GM23338 (cell line): ENCODE measurements at regions not wholly inside any gene's neighbourhood (a gene's known extent, or its start where the extent isn't known, plus 50 kb on each side); places are given as distances from the start of the nearest gene placed in this dataset.

Experiments used
- ZNF114 ChIP-seq: fragments of 250-450 bp; sonication (Bioruptor Pico); IDR thresholded peaks from 2 replicates; pipeline ENCODE4 v1.5.0; 2020; ENCODE audit warnings: mild to moderate bottlenecking, moderate library complexity
- TF ChIP-seq, protein P1 (sequence below): IDR thresholded peaks from one replicate; pipeline ENCODE4 v1.6.1; 2018; ENCODE audit warnings: antibody characterized with exemption; ENCODE audit not compliant: unreplicated experiment
- TF ChIP-seq, protein P2 (sequence below), 2 experiments: fragments of 200-600 bp in 1 of 2; sonication (generic) in 1 of 2; conservative IDR thresholded peaks; 2 replicates each; pipeline versions ENCODE4 v1.5.1 to v1.6.1; 2016 to 2017; ENCODE audit warnings: antibody characterized with exemption in 2 of 2, low read depth in 2 of 2, mild to moderate bottlenecking in 2 of 2, moderate library complexity in 1 of 2

DNA sequence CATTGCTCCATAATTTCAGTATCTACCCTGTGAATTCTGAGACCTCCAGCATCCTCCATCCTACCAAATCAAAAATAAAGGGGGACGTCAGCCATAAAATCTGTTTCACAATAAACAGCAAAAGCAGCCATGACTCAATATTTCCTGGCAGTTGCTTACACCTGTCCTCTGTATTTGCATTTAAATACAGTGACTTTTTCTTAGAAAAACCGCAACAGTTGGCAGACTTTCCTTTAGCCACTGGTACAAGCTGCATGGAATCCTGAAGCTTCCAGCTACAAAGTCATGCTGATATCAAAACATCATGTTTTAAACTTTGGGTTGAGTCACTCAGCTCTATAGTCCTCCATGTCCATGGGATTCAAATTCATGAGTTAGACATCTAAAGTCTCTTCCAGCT, 278.0 kb upstream of the KAZN start:
- TF ChIP-seq, protein P1, sequence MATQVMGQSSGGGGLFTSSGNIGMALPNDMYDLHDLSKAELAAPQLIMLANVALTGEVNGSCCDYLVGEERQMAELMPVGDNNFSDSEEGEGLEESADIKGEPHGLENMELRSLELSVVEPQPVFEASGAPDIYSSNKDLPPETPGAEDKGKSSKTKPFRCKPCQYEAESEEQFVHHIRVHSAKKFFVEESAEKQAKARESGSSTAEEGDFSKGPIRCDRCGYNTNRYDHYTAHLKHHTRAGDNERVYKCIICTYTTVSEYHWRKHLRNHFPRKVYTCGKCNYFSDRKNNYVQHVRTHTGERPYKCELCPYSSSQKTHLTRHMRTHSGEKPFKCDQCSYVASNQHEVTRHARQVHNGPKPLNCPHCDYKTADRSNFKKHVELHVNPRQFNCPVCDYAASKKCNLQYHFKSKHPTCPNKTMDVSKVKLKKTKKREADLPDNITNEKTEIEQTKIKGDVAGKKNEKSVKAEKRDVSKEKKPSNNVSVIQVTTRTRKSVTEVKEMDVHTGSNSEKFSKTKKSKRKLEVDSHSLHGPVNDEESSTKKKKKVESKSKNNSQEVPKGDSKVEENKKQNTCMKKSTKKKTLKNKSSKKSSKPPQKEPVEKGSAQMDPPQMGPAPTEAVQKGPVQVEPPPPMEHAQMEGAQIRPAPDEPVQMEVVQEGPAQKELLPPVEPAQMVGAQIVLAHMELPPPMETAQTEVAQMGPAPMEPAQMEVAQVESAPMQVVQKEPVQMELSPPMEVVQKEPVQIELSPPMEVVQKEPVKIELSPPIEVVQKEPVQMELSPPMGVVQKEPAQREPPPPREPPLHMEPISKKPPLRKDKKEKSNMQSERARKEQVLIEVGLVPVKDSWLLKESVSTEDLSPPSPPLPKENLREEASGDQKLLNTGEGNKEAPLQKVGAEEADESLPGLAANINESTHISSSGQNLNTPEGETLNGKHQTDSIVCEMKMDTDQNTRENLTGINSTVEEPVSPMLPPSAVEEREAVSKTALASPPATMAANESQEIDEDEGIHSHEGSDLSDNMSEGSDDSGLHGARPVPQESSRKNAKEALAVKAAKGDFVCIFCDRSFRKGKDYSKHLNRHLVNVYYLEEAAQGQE = no peak
- TF ChIP-seq ZNF114 (CRISPR knock-in tag) = no peak
- TF ChIP-seq, protein P2, sequence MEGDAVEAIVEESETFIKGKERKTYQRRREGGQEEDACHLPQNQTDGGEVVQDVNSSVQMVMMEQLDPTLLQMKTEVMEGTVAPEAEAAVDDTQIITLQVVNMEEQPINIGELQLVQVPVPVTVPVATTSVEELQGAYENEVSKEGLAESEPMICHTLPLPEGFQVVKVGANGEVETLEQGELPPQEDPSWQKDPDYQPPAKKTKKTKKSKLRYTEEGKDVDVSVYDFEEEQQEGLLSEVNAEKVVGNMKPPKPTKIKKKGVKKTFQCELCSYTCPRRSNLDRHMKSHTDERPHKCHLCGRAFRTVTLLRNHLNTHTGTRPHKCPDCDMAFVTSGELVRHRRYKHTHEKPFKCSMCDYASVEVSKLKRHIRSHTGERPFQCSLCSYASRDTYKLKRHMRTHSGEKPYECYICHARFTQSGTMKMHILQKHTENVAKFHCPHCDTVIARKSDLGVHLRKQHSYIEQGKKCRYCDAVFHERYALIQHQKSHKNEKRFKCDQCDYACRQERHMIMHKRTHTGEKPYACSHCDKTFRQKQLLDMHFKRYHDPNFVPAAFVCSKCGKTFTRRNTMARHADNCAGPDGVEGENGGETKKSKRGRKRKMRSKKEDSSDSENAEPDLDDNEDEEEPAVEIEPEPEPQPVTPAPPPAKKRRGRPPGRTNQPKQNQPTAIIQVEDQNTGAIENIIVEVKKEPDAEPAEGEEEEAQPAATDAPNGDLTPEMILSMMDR (conservative IDR thresholded peaks at IDR 0.05; ENCODE audit: low read depth in 2 of 2) = no peak
